ENCODE measurements at regions not wholly inside any gene's neighbourhood (a gene's known extent, or its start where the extent isn't known, plus 50 kb on each side); places are given as distances from the start of the nearest gene placed in this dataset.

DNA sequence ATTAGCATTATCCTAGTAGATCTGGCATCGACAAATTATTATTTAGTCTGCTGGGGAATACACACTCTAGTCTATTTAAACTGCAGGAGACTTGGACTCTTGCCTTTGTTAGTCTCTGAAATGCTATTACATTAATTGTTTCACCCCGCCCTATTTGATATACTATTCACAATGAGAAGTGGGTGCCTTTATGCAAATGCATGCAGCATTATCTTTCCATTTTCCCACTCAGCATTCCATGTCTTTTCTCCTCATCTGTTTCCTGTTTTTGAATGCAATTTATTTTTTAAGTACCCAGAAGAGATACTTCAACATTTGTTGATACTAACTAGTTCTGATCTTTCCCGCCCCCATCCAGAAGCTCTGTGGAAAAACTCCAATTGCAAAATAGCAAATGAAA, 395.3 kb upstream of the NXPH2 start:
- Histone ChIP-seq H3K27ac (ENCODE audit: low read length in 2 of 2) (no peak overlapping the region), H3K4me2 (replicated peaks; ENCODE audit: low read depth, low read length, poor library complexity, severe bottlenecking) (no peak overlapping the region), H3K79me2 (ENCODE audit: control insufficient read depth, insufficient read depth, low read length) (no peaks in the 10 kb centered on the region), H3K4me3 (ENCODE audit: control extremely low read depth in 1 of 5, extremely low read depth in 1 of 5, insufficient read depth in 1 of 5, low read depth in 2 of 5, low read length in 4 of 5) (no peak overlapping the region), H3K9me3 (ENCODE audit: control extremely low read depth in 1 of 3, control insufficient read depth in 2 of 3, insufficient read depth in 1 of 3, low read length in 2 of 3) (peaks cover 0 to 10% (median 0%) of the 10 kb centered on the region in 3 donors), H4K20me1 (ENCODE audit: control insufficient read depth, insufficient read depth, low read length, poor library complexity, severe bottlenecking) (no peaks in the 10 kb centered on the region), H2AFZ (ENCODE audit: insufficient read depth, low read depth, low read length, poor library complexity, severe bottlenecking) (no peak overlapping the region), H3K9ac (ENCODE audit: low read length) (no peak overlapping the region), H3K27me3 (replicated peaks in 1 of 4; ENCODE audit: control extremely low read depth in 1 of 4, control insufficient read depth in 3 of 4, insufficient read depth in 4 of 4, low read length in 3 of 4) (no peaks in the 10 kb centered on the region), H3K4me1 (ENCODE audit: control insufficient read depth in 2 of 2, insufficient read depth in 2 of 2, low read length in 2 of 2) (no peaks in the 10 kb centered on the region), H3K36me3 (replicated peaks in 1 of 2; ENCODE audit: control extremely low read depth in 1 of 2, control insufficient read depth in 1 of 2, extremely low read depth in 1 of 2, insufficient read depth in 2 of 2, low read length in 1 of 2) (no peaks in the 10 kb centered on the region)
- no peaks in the 10 kb centered on the region for H3K27me3 Mint-ChIP-seq
- intact Hi-C loops (cut with micrococcal nuclease) = no loop called here
- H3K4me3 Mint-ChIP-seq = no peak overlapping the region
- ChIA-PET CTCF (no interaction called here), POLR2A (no interaction called here)
- ATAC-seq (ENCODE audit: low read depth) = no peak
- H3K9me3 Mint-ChIP-seq (ENCODE audit: insufficient read depth) = peaks cover 6% of the 10 kb centered on the region
- no peak for DNase-seq
- H3K4me1 Mint-ChIP-seq = no peaks in the 10 kb centered on the region
- TF ChIP-seq, protein P1, sequence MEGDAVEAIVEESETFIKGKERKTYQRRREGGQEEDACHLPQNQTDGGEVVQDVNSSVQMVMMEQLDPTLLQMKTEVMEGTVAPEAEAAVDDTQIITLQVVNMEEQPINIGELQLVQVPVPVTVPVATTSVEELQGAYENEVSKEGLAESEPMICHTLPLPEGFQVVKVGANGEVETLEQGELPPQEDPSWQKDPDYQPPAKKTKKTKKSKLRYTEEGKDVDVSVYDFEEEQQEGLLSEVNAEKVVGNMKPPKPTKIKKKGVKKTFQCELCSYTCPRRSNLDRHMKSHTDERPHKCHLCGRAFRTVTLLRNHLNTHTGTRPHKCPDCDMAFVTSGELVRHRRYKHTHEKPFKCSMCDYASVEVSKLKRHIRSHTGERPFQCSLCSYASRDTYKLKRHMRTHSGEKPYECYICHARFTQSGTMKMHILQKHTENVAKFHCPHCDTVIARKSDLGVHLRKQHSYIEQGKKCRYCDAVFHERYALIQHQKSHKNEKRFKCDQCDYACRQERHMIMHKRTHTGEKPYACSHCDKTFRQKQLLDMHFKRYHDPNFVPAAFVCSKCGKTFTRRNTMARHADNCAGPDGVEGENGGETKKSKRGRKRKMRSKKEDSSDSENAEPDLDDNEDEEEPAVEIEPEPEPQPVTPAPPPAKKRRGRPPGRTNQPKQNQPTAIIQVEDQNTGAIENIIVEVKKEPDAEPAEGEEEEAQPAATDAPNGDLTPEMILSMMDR (IDR thresholded peaks at IDR 0.05) = no peak
- no peak for TF ChIP-seq EZH2 (IDR thresholded peaks at IDR 0.05; ENCODE audit: borderline replicate concordance, insufficient read depth, low read depth, low read length, poor library complexity, severe bottlenecking)
- no peak overlapping the region for H3K27ac Mint-ChIP-seq
- 100% methylated on average over 1 of the region's 3 CpGs for WGBS (ENCODE audit: insufficient coverage)

DNA sequence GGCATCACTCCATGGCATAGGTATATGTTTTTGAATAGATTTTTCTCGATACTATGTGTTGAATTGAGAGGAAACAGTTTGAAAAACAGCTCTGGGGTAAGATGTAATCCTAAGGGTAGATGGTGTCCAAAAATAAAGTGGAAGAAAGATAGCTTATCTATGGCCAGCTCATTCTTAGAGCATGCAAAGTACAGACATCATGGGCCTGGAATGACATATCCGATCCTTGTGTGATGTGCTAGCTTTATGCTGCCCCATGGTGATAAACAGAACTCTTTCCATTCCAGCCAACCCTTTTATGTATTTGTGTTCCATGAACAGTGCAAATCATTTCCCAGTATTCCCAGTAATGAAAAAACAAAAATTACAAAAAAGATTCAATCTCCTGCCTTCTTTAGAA, 390.2 kb upstream of the NXPH2 start:
- peaks cover 0 to 7% (median 0%) of the 10 kb centered on the region in 3 donors for H3K9me3 ChIP-seq (ENCODE audit: control extremely low read depth in 1 of 3, control insufficient read depth in 2 of 3, insufficient read depth in 1 of 3, low read length in 2 of 3)
- intact Hi-C loops (cut with micrococcal nuclease) = no loop called here
- H3K9ac ChIP-seq (ENCODE audit: low read length) = no peak overlapping the region
- ATAC-seq (ENCODE audit: low read depth) (no peak), DNase-seq (no peak)
- H3K4me1 ChIP-seq (ENCODE audit: control insufficient read depth in 2 of 2, insufficient read depth in 2 of 2, low read length in 2 of 2) = no peaks in the 10 kb centered on the region
- WGBS (ENCODE audit: insufficient coverage) = 64% methylated on average over 2 of the region's 2 CpGs
- no peak overlapping the region for H3K4me3 Mint-ChIP-seq
- no peak overlapping the region for H3K4me2 ChIP-seq (replicated peaks; ENCODE audit: low read depth, low read length, poor library complexity, severe bottlenecking)
- POLR2A ChIA-PET = no interaction called here
- no peaks in the 10 kb centered on the region for H3K79me2 ChIP-seq (ENCODE audit: control insufficient read depth, insufficient read depth, low read length)
- H3K36me3 ChIP-seq (replicated peaks in 1 of 2; ENCODE audit: control extremely low read depth in 1 of 2, control insufficient read depth in 1 of 2, extremely low read depth in 1 of 2, insufficient read depth in 2 of 2, low read length in 1 of 2) = no peaks in the 10 kb centered on the region
- TF ChIP-seq EZH2 (IDR thresholded peaks at IDR 0.05; ENCODE audit: borderline replicate concordance, insufficient read depth, low read depth, low read length, poor library complexity, severe bottlenecking) = no peak
- TF ChIP-seq, protein P1 (IDR thresholded peaks at IDR 0.05) = no peak
- no peak overlapping the region for H3K27ac ChIP-seq (ENCODE audit: low read length in 2 of 2)
- H3K4me1 Mint-ChIP-seq = no peaks in the 10 kb centered on the region
- H3K27me3 ChIP-seq (replicated peaks in 1 of 4; ENCODE audit: control extremely low read depth in 1 of 4, control insufficient read depth in 3 of 4, insufficient read depth in 4 of 4, low read length in 3 of 4) = no peaks in the 10 kb centered on the region
- no peaks in the 10 kb centered on the region for H3K9me3 Mint-ChIP-seq (ENCODE audit: insufficient read depth)
- no peak overlapping the region for H3K27ac Mint-ChIP-seq
- CTCF ChIA-PET = no interaction called here
- H3K4me3 ChIP-seq (ENCODE audit: control extremely low read depth in 1 of 5, extremely low read depth in 1 of 5, insufficient read depth in 1 of 5, low read depth in 2 of 5, low read length in 4 of 5) = no peak overlapping the region
- no peaks in the 10 kb centered on the region for H4K20me1 ChIP-seq (ENCODE audit: control insufficient read depth, insufficient read depth, low read length, poor library complexity, severe bottlenecking)
- H2AFZ ChIP-seq (ENCODE audit: insufficient read depth, low read depth, low read length, poor library complexity, severe bottlenecking) = no peak overlapping the region
- no peaks in the 10 kb centered on the region for H3K27me3 Mint-ChIP-seq

Data from B cell (primary cell).